Lung (tissue), 11 donors: ENCODE measurements at regions not wholly inside any gene's neighbourhood (a gene's known extent, or its start where the extent isn't known, plus 50 kb on each side); places are given as distances from the start of the nearest gene placed in this dataset.

Experiments used
- ATAC-seq: fragments of 200-7000 bp; cut with Tn5 transposase; one replicate; pipeline ENCODE4 v1.9.1; 2020; ENCODE audit warnings: moderate number of reproducible peaks; ENCODE audit not compliant: insufficient read depth, low FRiP score
- DNase-seq, 3 donors: peaks; one replicate each; pipeline ENCODE4 v3.0.0-alpha.2; 2013 to 2017
- H3K27ac ChIP-seq, 2 donors: one replicate each; pipeline ENCODE4 v1.5.1; 2013; ENCODE audit warnings: mild to moderate bottlenecking in 2 of 2, moderate library complexity in 2 of 2, control low read depth in 1 of 2, inconsistent platforms in 1 of 2, low read depth in 1 of 2, low read length in 1 of 2
- H3K27me3 ChIP-seq, 3 donors: one replicate each; pipeline ENCODE4 v1.5.1; 2013; ENCODE audit warnings: low read length in 2 of 3; ENCODE audit not compliant: control insufficient read depth in 3 of 3, insufficient read depth in 3 of 3
- H3K36me3 ChIP-seq, 4 donors: one replicate each; pipeline ENCODE4 v1.5.1; 2013; ENCODE audit warnings: low read length in 4 of 4, mild to moderate bottlenecking in 1 of 4, moderate library complexity in 1 of 4; ENCODE audit not compliant: control insufficient read depth in 4 of 4, insufficient read depth in 4 of 4
- H3K4me1 ChIP-seq, 5 donors: one replicate each; pipeline ENCODE4 v1.5.1; 2013; ENCODE audit warnings: low read length in 5 of 5, mild to moderate bottlenecking in 2 of 5, moderate library complexity in 1 of 5; ENCODE audit not compliant: control insufficient read depth in 5 of 5, insufficient read depth in 5 of 5
- H3K4me3 ChIP-seq: one replicate; pipeline ENCODE4 v1.5.1; 2013; ENCODE audit warnings: mild to moderate bottlenecking, control low read depth, moderate library complexity
- H3K9ac ChIP-seq, 2 donors: one replicate each; pipeline ENCODE4 v1.5.1; 2013; ENCODE audit warnings: low read length in 2 of 2, control low read depth in 1 of 2; ENCODE audit not compliant: insufficient read depth in 1 of 2
- H3K9me3 ChIP-seq, 4 donors: one replicate each; pipeline ENCODE4 v1.5.1; 2013; ENCODE audit warnings: low read length in 3 of 4, mild to moderate bottlenecking in 1 of 4, moderate library complexity in 1 of 4; ENCODE audit not compliant: control insufficient read depth in 4 of 4, insufficient read depth in 3 of 4
- CTCF ChIP-seq: IDR thresholded peaks from 2 replicates; pipeline ENCODE4 v1.5.1; 2012; ENCODE audit warnings: mild to moderate bottlenecking; ENCODE audit errors: control extremely low read depth, extremely low read depth
- WGBS, 2 donors: extraction: QIAGEN DNeasy Blood & Tissue Kit; methylation state at CpG; one replicate each; pipeline ENCODE4 v1.1.7; 2013; 5-methylcytosine and 5-hydroxymethylcytosine counted together
- donor health status: control.
- donor health status: control.
- donor health status: Bipolar disorder and iron deficiency.
- donor health status: healthy.
- donor health status: DM: yes; HTN: yes; CAD: no.

GRCh38 chrX:147494365-147494764 is 417.4 kb upstream of the FMR1 start:
- DNase-seq (no peak), ATAC-seq (no peak)
- no peak overlapping the region for H3K27ac ChIP-seq
- no peak overlapping the region for H3K4me3 ChIP-seq
- WGBS, 2 donors: 41 to 86% methylated on average over 1 of the region's 1 CpG
- no peaks in the 10 kb centered on the region for H3K4me1 ChIP-seq
- H3K9me3 ChIP-seq: no peaks in the 10 kb centered on the region
- no peaks in the 10 kb centered on the region for H3K36me3 ChIP-seq
- H3K27me3 ChIP-seq: no peaks in the 10 kb centered on the region
- H3K9ac ChIP-seq: no peak overlapping the region
- TF ChIP-seq CTCF: no peak

GRCh38 chrX:147498796-147499195 is 412.9 kb upstream of the FMR1 start:
- ATAC-seq: no peak
- H3K27ac ChIP-seq: no peak overlapping the region
- no peak overlapping the region for H3K4me3 ChIP-seq
- no peak overlapping the region for H3K9ac ChIP-seq
- no peaks in the 10 kb centered on the region for H3K36me3 ChIP-seq
- no peak for DNase-seq
- H3K9me3 ChIP-seq: no peaks in the 10 kb centered on the region
- 61 to 85% methylated on average over 1 of the region's 1 CpG for WGBS, 2 donors
- no peak for TF ChIP-seq CTCF
- H3K4me1 ChIP-seq: no peaks in the 10 kb centered on the region
- no peaks in the 10 kb centered on the region for H3K27me3 ChIP-seq

- 82 to 88% methylated on average over 2 of the region's 2 CpGs for WGBS, 2 donors
- ATAC-seq: no peak
- DNase-seq: no peak
Measured at GRCh38 chrX:147522981-147523380, 388.7 kb upstream of the FMR1 start.

More at GRCh38 chrX:147522981-147523380, 388.7 kb upstream of the FMR1 start:
- Histone ChIP-seq H3K4me1 (no peaks in the 10 kb centered on the region), H3K9ac (no peak overlapping the region), H3K4me3 (no peak overlapping the region), H3K27me3 (no peaks in the 10 kb centered on the region), H3K9me3 (no peaks in the 10 kb centered on the region), H3K27ac (no peak overlapping the region), H3K36me3 (no peaks in the 10 kb centered on the region)
- TF ChIP-seq CTCF: no peak
